Occipital lobe (tissue), 1 donor: ENCODE measurements at regions not wholly inside any gene's neighbourhood (a gene's known extent, or its start where the extent isn't known, plus 50 kb on each side); places are given as distances from the start of the nearest gene placed in this dataset.
"Not testable (repeated sequence)": the region's sequence is repeated elsewhere in the genome, so short reads cannot be mapped to it uniquely, and the experiment has no call there.

Experiments used
- DNase-seq: peaks from one replicate; lab custom pipeline; 2025; lab: John Stamatoyannopoulos, UW

DNA sequence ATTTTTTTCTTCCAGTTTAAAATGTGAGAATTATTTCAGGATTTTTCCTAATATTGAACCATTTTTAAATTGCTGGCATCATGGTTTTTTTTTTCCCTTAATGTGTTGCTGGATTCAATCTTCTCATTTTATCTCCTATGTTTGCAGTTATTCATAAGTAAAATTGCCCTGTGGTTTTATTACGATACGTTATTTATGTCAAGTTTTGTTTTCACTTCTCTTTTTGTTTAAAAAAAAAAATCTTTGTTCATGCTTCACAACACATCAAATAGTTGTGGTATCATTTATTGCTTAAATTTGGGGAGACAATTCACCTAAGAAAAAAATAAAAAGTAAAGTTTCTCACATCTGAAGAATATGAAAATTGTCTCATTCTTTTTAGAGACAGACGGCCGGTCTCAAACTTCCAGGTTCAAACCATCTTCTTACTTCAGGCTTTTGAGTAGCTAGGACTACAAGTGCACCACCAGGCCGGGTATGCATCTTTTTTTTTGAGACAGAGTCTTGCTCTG is 239.3 kb upstream of the ID4 start:
- no peak for DNase-seq

DNA sequence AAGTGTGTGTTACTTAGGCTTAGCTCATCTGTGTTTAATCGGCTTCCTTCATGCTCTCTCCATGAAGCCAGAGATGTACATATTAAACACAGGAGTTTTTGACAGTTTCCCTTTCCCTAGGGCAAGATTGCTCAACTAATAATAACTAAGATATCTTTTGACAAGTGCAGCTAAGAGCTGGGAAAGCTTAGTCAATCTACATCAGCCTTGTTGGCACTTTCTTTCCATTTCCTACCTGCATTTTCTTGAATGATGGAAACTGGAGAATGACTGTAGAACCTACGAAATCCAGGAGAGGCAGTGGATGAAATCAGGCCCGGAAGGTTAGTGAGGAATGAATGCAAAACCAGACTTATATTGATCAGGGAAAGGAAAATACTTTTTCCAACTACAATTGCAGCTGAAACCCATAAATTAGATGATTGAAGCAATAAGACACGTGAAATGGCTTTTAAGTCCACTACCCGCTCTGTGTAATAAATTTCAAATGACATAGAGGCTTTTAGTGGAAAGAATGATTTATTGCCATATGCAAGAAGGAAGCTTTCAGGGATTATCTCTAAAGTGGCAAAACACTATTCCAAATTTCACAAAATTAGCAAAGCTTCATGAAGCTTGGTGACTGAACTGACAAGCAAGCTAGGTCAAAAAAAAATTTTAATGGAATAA is 237.2 kb upstream of the ID4 start:
- DNase-seq, result no peak

DNA sequence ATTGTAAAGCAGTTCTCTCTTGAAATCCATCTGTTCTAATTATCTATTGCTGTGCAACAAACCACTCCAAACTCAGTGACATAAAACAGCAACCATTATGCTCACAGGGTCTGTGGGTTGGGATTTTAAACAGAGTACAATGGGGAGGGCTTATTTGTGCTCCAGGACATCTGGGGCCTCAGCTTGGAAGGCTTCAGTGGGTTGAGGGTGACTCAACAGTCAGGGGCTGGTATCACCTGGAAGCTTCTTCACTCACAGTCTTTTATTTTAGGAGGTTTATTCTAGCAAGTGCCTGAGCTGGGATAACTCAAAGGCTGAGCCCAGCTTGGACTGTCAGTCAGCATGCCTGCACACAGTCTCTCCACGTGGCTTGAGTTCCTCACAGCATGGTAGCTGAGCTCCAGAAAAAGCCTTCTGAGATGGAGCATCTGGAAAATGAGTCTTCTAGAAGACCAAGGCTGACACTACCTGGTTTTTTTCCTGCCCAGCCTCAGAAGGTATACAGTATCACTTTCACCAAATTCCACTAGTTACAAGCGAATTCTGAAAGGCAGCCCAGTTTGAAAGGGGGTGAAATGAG is 234.6 kb upstream of the ID4 start:
- DNase-seq, result no peak

DNA sequence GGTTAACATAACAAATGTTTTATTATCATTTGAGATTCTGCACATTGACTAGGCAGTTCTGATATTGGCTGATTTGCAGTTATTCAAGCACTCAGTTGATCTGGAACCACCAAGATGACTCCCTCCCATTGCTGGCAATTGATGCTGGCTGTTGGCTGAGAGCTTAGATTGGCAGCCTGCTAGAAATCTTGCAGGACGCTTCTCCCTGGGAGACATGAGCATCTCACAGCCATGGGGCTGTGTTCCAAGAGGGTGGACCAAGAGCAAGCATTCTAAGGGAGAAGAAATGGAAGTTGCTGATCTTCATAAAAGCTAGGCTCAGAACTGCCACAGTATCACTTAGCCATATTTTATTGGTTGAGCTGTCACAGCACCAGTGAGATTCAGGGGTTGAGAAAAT is 233.4 kb upstream of the ID4 start:
- no peak for DNase-seq

DNA sequence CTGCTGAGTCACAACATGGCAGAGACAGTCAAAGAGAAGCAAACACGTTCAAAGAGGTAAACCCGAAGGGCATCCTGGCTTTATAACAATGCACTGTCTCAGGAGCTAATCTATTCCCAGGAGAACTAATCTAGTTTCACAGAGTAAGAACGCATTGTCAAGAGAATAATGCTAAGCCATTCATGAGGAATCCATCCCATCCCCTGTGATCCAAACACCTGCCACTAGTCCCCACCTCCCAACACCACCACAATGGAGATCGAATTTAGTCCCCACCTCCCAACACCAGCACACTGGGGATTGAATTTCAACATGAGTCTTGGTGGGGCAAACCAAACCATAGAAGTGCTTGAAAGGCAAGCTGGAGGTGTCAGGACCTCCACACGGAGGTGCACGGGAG is 231.5 kb upstream of the ID4 start:
- DNase-seq, result no peak

DNA sequence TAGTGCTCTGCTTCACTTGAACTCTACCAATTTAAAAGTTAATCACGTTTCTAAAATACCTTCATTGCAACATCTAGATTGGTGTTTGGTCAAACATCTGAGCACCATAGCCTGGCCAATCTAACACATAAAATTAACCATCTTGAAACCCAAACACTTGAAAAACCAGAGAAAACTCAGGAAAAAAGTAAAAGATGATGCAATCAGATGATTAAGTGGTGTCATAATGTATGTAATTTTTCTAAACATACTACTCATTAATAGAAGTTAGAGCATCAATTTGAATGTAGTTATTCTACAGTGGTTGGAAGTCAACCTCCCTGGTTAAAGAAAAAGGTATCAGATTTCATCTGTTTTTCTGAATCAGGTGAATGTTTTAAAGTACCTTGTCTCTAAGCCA is 228.6 kb upstream of the ID4 start:
- DNase-seq, result no peak

DNA sequence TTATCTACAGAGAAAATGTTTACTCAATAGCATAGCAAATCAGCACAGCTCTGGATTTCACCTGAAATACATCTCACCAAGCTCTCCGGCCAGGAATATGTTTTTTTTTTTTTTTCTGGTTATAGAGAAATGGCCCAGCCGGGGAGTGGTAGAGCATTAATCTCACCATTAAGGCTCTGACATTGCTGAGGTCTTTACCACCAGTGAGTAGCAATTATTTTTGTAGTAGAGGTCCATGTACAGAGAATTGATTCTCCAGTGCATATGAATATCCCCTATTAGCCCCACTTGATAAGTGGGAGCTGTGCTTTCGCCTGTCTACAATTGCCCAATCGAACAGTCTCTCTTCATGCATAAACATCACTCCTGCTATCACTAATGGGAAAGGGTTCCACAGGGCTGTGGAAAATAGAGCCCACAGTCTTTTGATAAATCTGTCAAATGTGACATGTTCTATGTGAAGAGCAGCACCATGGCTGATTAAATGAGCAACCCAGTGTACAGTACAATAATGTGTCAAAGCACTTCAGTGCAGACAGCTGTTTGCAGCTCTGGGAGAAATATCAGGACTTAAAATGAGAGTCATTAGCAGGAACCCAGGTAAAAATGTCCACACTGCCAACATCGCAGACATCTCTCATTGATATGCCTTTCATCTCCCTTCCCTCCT is 227.1 kb upstream of the ID4 start:
- no peak for DNase-seq

DNA sequence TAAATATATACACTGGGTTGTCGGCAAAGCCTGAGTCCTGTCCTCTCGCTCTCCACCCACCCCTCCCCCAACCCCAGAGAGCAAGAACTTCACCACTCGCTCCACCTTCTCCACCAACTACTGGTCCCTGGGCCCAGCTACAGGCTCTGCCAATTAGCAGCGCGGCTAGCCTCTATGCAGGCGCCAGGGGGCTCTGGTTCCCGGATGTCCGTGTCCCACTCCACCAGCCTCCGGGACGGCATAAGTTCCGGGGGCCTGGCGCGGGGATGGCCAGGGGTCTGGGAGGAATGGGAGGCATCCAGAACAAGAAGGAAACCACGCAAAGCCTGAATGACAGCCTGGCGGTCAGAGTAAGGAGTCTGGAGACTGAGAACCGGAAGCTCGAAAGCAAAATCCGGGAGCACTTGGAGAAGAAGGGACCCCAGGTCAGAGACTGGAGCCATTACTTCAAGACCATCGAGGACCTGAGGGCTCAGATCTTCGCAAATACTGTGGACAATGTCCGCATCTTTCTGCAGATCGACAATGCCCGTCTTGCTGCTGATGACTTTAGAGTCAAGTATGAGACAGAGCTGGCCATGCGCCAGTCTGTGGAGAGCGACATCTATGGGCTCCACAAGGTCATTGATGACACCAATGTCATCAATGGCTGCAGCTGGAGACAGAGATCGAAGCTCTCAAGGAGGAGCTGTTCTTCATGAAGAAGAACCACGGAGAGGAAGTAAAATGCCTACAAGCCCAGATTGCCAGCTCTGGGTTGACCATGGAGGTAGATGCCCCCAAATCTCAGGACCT is 224.3 kb upstream of the ID4 start:
- DNase-seq, result not testable (repeated sequence)

DNA sequence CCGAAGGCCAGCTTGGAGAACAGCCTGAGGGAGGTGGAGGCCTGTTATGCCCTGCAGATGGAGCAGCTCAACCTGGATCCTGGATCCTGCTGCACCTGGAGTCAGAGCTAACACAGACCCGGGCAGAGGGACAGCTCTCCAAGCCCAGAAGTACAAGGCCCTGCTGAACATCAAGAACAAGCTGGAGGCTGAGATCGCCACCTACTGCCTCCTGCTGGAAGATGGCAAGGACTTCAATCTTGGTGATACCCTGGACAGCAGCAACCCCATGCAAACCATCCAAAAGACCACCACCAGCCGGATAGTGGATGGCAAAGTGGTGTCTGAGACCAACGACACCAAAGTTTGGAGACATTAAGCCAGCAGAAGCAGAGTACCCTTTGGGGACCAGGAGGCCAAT is 223.5 kb upstream of the ID4 start:
- no peak for DNase-seq

DNA sequence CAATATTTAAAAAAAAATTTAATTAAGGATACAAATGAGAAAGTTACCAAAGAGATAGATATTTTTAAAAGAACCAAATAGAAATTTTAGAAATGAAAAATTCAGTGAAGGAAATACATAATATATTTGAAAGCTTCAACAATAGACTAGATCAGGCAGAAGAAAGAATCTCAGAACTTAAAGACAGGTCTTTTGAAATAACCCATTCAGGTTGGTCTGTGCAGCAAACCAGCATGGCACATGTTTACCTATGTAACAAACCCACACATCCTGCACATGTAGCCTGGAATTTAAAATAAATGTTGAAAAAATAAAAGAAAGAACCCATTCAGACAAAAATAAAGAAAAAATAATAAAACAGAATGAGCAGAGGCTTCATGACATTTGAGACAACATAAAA is 221.1 kb upstream of the ID4 start:
- DNase-seq, result no peak

DNA sequence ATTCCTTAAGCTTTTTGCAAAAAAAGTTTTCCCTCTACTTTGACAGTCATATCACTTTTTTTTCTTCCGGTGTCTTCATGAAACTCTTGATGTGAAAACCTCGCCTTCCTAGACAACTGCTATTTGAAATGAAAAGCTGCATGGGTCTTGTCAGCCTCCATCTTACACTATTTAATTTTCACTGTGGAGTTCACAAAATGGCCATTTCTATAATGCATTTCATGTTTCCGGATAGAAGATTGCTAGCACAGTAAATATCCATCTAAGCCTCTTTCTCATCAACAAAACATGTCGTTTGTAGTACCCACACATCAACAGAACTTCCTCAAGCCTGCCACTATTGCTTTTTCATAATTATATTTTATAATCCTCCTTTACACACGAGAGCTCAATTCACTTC is 204.9 kb upstream of the ID4 start:
- DNase-seq, result no peak

DNA sequence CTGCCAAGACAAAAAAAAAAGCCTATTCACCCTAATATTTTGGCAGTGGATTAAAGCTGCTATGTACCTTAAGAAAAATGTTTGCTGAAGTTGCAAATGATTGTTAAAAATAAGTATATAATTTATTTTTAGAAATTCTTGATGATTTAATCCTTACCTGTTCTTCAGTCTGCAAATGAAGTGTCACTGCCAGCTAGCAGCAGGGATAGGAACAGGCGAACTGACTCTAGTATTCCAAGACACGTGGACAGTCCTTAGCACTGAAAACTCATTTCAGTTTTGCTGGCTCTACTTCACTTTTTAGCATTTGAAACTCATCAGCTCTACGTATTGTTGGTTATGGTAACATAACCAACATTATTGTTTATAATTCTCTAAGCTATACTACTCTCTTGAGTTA is 204.4 kb upstream of the ID4 start:
- no peak for DNase-seq

DNA sequence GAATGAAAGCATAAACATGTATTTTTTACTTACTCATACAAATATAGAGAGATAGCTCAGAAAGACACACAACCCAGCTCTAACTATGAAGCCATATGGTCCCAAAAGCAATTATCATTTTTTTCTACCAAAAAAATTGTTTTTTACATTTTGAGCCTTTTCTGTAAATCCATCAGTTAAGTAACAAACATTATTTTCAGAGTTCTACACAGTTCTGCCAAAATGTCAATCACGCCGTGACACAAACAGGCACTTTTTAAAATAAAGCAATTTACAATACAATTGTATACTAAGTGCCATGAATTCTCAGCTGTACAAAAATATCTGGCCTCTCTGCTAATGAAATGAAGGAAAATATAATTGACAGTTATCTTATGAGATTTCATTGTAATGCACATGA is 201.4 kb upstream of the ID4 start:
- DNase-seq, result no peak

DNA sequence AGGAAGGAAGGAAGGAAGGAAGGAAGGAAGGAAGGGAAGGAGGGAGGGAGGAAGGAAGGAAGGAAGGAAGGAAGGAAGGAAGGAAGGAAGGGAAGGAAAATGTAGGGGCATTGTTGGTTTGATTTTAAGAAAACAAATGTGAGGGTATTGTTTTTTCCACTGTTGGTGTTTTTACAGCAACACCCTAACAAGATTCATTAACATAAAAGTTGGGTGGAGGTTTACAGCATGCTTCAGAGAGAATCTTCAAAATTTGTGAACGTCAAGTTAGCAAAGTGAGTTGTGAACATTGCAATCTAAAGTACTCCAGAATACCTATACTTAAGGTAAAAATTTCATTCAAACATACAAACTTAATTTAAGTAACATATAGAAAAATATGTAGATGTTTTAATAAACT is 200.2 kb upstream of the ID4 start:
- no peak for DNase-seq

DNA sequence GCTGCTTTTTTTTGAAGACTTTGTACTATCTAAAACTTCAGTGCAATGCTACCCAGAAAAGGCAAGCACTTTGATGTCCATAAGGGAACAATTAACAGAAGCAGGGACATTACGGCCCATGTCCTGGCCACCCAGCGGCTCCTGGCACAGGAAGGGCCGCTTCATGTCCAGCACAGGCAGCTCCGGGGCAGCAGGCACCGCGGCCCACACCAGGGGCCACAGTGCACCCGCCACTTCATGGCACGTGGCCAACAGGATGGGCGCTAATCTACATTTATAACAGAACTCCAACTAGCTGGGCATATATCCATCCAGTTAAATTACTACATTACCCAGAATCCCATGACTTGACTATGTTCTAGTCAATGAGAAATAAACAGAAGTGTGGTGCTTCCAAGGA is 198.2 kb upstream of the ID4 start:
- DNase-seq, result no peak

DNA sequence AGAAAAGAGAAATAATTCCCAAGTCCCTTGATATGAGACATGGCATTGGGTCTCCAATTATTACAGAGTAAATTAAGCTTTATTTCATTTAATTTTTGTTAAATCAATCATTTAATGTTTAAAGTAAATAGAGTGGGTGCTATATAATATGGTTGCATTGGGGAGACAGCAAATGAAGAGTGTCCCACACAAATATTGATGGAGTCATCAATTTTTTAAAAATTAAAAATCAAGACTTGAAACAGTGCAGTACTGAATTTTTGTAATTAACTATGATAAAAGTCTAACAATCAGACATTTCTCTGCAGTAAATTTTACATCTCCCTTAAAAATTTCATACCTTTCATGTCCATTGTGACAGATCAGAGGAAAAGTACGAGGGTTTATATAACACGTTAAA is 193.9 kb upstream of the ID4 start:
- no peak for DNase-seq

DNA sequence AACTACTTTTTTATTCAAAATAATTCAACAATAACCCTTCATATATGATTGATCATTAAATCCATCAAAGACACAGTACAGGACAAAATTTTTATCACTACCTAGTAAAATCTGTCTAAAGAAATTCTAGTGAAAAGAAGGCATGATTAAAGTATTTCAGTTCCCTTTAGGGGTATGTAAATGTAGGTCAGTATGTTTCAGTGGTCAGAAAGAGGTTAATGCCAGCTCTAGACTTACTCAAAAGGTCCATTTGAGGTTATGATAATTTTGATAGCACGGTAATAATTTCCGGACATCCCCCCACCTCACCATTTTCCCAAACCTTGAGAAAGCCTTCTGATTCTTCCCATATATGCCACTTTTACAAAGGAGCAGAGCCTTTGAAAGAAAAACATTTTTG is 193.5 kb upstream of the ID4 start:
- no peak for DNase-seq

DNA sequence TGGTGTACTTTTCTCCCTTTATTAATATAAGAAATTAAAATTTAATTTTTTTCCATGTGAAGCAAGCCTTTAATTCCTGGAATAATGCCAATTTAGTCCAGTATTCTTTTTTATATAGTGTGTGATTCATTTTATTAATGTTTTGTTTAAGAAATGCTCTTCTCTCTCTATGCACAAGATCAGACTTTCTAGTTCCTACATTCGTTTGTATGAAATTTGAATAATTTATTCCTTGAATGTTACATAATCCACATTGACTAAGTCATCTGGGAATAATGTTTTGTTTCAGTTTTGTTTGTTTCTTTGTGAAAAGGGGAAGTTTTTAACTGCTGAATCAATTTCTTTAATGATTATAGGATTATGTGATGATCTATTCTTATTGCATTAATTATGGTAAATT is 181.4 kb upstream of the ID4 start:
- DNase-seq, result no peak

DNA sequence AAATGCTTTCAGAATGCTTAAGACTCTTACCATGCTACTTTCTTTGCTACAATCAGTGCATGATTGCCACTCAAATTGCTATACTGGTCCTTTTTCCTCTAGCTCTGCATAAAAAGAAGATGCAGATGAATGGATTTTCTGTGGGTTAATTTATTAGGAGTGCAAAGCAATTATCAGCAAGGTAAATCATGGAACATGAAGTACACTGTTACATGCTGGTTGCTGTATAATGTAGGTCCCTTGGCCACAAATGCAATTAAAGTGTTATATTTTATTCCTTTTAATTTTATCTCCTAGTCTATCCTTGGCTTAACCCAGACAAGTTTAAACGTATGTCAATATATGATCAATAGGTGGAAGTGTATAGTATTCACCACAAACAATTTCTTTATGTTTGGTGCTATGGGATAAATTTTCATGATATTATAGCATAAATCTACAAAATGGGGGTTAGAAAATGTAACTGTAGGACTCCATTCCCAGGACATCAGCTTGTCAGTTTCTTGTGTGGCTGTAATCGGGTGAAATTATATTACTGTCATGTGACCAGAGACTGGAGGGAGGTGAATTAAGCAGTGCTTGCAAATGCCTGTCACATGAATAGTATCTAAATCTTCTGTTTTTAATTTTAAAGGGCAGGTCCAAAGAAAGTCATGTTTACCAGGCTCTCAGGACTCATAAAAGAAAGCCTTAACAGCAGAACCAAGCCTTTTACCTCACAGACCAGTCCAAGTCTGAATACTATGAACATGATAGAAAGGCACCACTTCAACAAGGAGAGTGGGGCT is 176.9 kb upstream of the ID4 start:
- no peak for DNase-seq

DNA sequence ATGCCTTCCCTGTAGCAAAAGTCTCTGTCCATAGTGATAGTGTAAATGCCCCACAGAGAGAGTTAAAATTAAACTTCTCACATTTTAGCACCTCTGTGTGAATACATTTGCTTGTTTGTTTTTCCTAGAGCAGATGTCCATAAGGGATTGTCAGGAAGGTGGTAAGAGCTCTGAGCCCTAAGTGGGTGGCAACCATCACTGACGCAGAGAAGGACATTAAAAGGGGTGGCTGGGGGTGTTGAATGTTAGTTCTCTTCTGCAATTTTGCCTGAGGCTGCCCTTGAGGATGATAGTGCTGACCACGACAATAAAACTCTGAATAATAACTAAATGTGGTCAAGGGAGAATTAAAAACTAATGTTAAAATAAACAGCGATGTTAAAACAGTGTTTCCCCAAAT is 174.3 kb upstream of the ID4 start:
- DNase-seq, result no peak

DNA sequence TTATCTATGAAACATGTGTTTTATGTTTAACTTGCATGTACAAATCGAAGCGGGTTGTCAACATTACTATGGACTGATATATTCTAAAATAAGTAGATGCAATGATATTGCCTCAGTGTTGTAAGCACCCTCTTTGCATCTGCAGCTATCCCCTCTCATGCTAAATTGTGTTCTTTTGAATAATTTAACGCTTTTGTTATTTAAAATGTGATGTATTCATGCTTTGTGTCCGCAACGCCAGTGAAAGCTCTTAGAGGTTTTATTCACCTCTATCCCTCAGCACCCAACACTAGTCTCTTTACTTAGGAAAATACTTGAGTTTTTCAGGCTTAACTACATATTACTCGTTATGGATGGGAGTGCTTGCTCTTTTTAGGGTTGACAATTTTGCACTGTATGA is 173.7 kb upstream of the ID4 start:
- DNase-seq, result no peak

DNA sequence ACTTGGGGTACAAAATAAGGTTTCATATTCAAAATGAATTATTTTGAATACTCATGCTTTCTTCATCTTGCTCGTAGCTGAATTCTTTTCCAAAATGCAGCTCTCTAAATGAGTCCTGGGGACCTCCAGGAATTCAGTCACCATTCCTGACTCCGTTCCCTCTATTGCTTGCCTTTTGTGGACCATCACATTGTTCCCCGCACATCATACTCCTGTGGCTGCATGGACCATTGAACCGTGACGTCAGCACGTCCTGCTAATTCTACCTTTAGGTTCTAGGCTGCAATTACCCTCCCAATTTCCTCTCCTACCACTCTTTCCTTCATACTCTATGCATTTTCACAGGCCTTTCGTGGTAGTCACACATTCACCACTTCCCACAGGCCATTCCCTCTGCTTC is 173.1 kb upstream of the ID4 start:
- no peak for DNase-seq
